Gastrocnemius medialis (tissue), 4 donors: ENCODE measurements at regions not wholly inside any gene's neighbourhood (a gene's known extent, or its start where the extent isn't known, plus 50 kb on each side); places are given as distances from the start of the nearest gene placed in this dataset.

Source experiments
- POLR2A ChIP-seq, 2 donors: fragments of 450-650 bp; IDR thresholded peaks; one replicate each; pipeline ENCODE4 v1.6.1; 2017; ENCODE audit warnings: antibody characterized with exemption in 2 of 2, mild to moderate bottlenecking in 2 of 2, moderate library complexity in 2 of 2
- TF ChIP-seq, protein P1 (sequence below), 5 experiments: fragments of 450-650 bp in 3 of 5; fragments of 200-600 bp in 2 of 5; sonication (generic) in 2 of 5; IDR thresholded peaks in 4 of 5; conservative IDR thresholded peaks in 1 of 5; 1 replicate in 4 of 5; 2 replicates in 1 of 5; pipeline ENCODE4 v1.5.1; 2016 to 2019; ENCODE audit warnings: antibody characterized with exemption in 5 of 5, mild to moderate bottlenecking in 3 of 5, moderate library complexity in 3 of 5

DNA sequence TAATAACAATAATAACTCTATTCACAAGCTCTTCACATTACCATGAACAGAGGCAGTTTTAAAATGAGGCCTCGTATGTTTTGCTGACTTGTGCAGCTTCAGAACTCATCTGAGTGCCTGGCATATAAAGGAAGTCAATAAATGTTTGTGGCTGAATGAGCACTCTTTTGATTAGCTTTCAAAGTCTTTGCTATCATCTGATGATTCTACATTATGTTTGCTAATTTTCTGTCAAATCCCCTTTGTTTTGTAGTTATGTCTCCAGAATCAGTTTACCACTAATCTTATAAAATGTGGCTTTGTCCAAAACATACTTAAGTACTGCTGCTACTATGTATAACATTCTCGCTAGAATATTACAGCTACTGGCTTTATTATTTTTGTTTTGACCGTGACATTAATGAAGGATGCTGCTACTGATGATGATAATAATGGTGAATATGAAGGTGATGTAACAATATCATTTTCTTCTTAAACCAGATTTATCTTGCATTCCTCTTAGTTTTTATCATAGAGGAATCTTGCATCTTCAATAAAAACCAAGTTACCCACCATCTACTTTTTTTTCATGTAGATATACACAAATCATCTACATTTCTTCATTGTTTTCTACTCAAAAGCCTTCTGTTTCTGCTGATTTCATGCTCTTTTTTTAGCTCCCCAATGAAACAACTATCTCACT lies 384.5 kb downstream of the NAF1 start:
- TF ChIP-seq, protein P1, sequence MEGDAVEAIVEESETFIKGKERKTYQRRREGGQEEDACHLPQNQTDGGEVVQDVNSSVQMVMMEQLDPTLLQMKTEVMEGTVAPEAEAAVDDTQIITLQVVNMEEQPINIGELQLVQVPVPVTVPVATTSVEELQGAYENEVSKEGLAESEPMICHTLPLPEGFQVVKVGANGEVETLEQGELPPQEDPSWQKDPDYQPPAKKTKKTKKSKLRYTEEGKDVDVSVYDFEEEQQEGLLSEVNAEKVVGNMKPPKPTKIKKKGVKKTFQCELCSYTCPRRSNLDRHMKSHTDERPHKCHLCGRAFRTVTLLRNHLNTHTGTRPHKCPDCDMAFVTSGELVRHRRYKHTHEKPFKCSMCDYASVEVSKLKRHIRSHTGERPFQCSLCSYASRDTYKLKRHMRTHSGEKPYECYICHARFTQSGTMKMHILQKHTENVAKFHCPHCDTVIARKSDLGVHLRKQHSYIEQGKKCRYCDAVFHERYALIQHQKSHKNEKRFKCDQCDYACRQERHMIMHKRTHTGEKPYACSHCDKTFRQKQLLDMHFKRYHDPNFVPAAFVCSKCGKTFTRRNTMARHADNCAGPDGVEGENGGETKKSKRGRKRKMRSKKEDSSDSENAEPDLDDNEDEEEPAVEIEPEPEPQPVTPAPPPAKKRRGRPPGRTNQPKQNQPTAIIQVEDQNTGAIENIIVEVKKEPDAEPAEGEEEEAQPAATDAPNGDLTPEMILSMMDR (IDR thresholded peaks at IDR 0.05 in 4 of 5, conservative IDR thresholded peaks at IDR 0.05 in 1 of 5), result no peak
- no peak for TF ChIP-seq POLR2A (IDR thresholded peaks at IDR 0.05)
